ENCODE measurements at regions not wholly inside any gene's neighbourhood (a gene's known extent, or its start where the extent isn't known, plus 50 kb on each side); places are given as distances from the start of the nearest gene placed in this dataset.

GRCh38 chr9:69971643-69972449, 71.8 kb upstream of the MAMDC2 start:
- POLR2A ChIA-PET: interaction anchor here (0.6 kb wide), 1 partner anchor 277 kb away, joined by 6 read pairs; no protein-coding TSS in a partner anchor
- Mint-ChIP-seq H3K36me3 (0 out of 2 replicates have a peak, but pooled peaks cover 3% of the 10 kb centered on the region), H3K27ac (no peak overlapping the region), H3K4me3 (no peak overlapping the region), H3K27me3 (ENCODE audit: low read depth) (peaks cover 4% of the 10 kb centered on the region; the same call in 1 of the 2 replicates), H3K9me3 (0 out of 2 replicates have a peak, but pooled peaks cover 10% of the 10 kb centered on the region), H3K4me1 (peaks cover 23% of the 10 kb centered on the region)
- peak; percentile 83 for DNase-seq (ENCODE audit: low spot score)
- TF ChIP-seq USF1 (CRISPR knock-in tag; IDR thresholded peaks at IDR 0.05) (peak; percentile 57; the same call in 1 of the 2 replicates), ZNF263 (CRISPR knock-in tag; IDR thresholded peaks at IDR 0.05; ENCODE audit: low read depth) (peak; percentile 41; the same call in 1 of the 2 replicates), MYBL2 (CRISPR knock-in tag; IDR thresholded peaks at IDR 0.05) (no peak), CTCF (IDR thresholded peaks at IDR 0.05) (peak; percentile 75), TP53 (CRISPR knock-in tag; IDR thresholded peaks at IDR 0.05) (no peak), USF2 (CRISPR knock-in tag; IDR thresholded peaks at IDR 0.05) (peak; percentile 73), TEAD1 (CRISPR knock-in tag; IDR thresholded peaks at IDR 0.05) (no peak), ZNF512 (CRISPR knock-in tag; IDR thresholded peaks at IDR 0.05; ENCODE audit: borderline replicate concordance) (peak; percentile 85; the same call in 1 of the 2 replicates), AR (CRISPR knock-in tag; IDR thresholded peaks at IDR 0.05) (no peak)
- CTCF ChIA-PET: interaction anchor here (0.7 to 11.4 kb wide), 13 partner anchors 8 to 286 kb away, joined by 3 to 220 read pairs (median 4); no protein-coding TSS in a partner anchor
- ATAC-seq: peak; percentile 94

- H3K36me3 Mint-ChIP-seq: 0 out of 2 replicates have a peak, but pooled peaks cover 3% of the 10 kb centered on the region
- peaks cover 20% of the 10 kb centered on the region for H3K9me3 Mint-ChIP-seq
- H3K4me3 Mint-ChIP-seq: no peak overlapping the region
- DNase-seq (ENCODE audit: low spot score) (no peak), ATAC-seq (no peak)
- ChIA-PET CTCF (interaction anchor here (0.6 to 11.4 kb wide), 2 partner anchors 135 to 388 kb away, joined by 5 to 220 read pairs; no protein-coding TSS in a partner anchor), POLR2A (no interaction called here)
- H3K27me3 Mint-ChIP-seq (ENCODE audit: low read depth): peaks cover 4% of the 10 kb centered on the region; the same call in 1 of the 2 replicates
- TF ChIP-seq SOX15 (CRISPR knock-in tag; IDR thresholded peaks at IDR 0.05) (no peak), ZBTB21 (CRISPR knock-in tag; IDR thresholded peaks at IDR 0.05; ENCODE audit: borderline replicate concordance) (no peak), SP1 (CRISPR knock-in tag; conservative IDR thresholded peaks at IDR 0.05) (no peak), MLX (CRISPR knock-in tag; IDR thresholded peaks at IDR 0.05) (no peak), USF1 (CRISPR knock-in tag; IDR thresholded peaks at IDR 0.05) (no peak), PRRX2 (CRISPR knock-in tag; IDR thresholded peaks at IDR 0.05) (no peak), CREM (CRISPR knock-in tag; IDR thresholded peaks at IDR 0.05) (no peak), ATF1 (CRISPR knock-in tag; IDR thresholded peaks at IDR 0.05) (no peak), ETV6 (CRISPR knock-in tag; IDR thresholded peaks at IDR 0.05) (no peak), SMAD3 (CRISPR knock-in tag; IDR thresholded peaks at IDR 0.05; ENCODE audit: borderline replicate concordance) (no peak), ZNF232 (CRISPR knock-in tag; IDR thresholded peaks at IDR 0.05) (no peak), RELA (CRISPR knock-in tag; IDR thresholded peaks at IDR 0.05; ENCODE audit: borderline replicate concordance) (no peak), NR2C2 (CRISPR knock-in tag; IDR thresholded peaks at IDR 0.05) (no peak), FOXK1 (CRISPR knock-in tag; IDR thresholded peaks at IDR 0.05) (no peak), ZNF121 (CRISPR knock-in tag; IDR thresholded peaks at IDR 0.05) (no peak), NFYB (CRISPR knock-in tag; conservative IDR thresholded peaks at IDR 0.05; ENCODE audit: low read depth) (no peak), KAT7 (CRISPR knock-in tag; IDR thresholded peaks at IDR 0.05; ENCODE audit: borderline replicate concordance) (no peak)
- H3K4me1 Mint-ChIP-seq: peaks cover 18% of the 10 kb centered on the region
- no peak overlapping the region for H3K27ac Mint-ChIP-seq
Measured at GRCh38 chr9:69975681-69976080, 68.0 kb upstream of the MAMDC2 start.
